Loucy (cell line): ENCODE measurements at regions not wholly inside any gene's neighbourhood (a gene's known extent, or its start where the extent isn't known, plus 50 kb on each side); places are given as distances from the start of the nearest gene placed in this dataset.

Experiments used
- CTCF ChIP-seq: fragments of 200-600 bp; sonication (generic); conservative IDR thresholded peaks from 2 replicates; pipeline ENCODE4 v1.5.1; 2014; ENCODE audit warnings: mild to moderate bottlenecking, antibody characterized with exemption, low read length
- EZH2phosphoT487 ChIP-seq: fragments of 200-600 bp; IDR thresholded peaks from 2 replicates; pipeline ENCODE4 v1.6.1; 2018; ENCODE audit warnings: antibody characterized with exemption, mild to moderate bottlenecking, moderate library complexity, borderline replicate concordance

GRCh38 chr6:100103931-100104330 lies 109.9 kb upstream of the MCHR2 start:
- TF ChIP-seq CTCF (no peak), EZH2phosphoT487 (no peak)
